ENCODE measurements at regions not wholly inside any gene's neighbourhood (a gene's known extent, or its start where the extent isn't known, plus 50 kb on each side); places are given as distances from the start of the nearest gene placed in this dataset.

GRCh38 chr1:17877316-17877715 lies 122.2 kb downstream of the ACTL8 start:
- Mint-ChIP-seq H3K36me3 (ENCODE audit: low read depth) (no peaks in the 10 kb centered on the region), H3K4me1 (no peaks in the 10 kb centered on the region), H3K27me3 (peaks cover 38% of the 10 kb centered on the region), H3K27ac (no peak overlapping the region), H3K4me3 (no peak overlapping the region)
- no peak for DNase-seq
- H3K9me3 ChIP-seq (ENCODE audit: control insufficient read depth, low read length, poor library complexity, severe bottlenecking) = no peaks in the 10 kb centered on the region
- no peak for ATAC-seq

- Mint-ChIP-seq H3K36me3 (ENCODE audit: low read depth) (no peaks in the 10 kb centered on the region), H3K4me3 (no peak overlapping the region), H3K27me3 (peaks cover 38% of the 10 kb centered on the region), H3K4me1 (no peaks in the 10 kb centered on the region), H3K27ac (no peak overlapping the region)
- DNase-seq = no peak
- H3K9me3 ChIP-seq (ENCODE audit: control insufficient read depth, low read length, poor library complexity, severe bottlenecking) = no peaks in the 10 kb centered on the region
- ATAC-seq = no peak
These were observed 122.8 kb downstream of the ACTL8 start for GRCh38 chr1:17877896-17878295.

DNA sequence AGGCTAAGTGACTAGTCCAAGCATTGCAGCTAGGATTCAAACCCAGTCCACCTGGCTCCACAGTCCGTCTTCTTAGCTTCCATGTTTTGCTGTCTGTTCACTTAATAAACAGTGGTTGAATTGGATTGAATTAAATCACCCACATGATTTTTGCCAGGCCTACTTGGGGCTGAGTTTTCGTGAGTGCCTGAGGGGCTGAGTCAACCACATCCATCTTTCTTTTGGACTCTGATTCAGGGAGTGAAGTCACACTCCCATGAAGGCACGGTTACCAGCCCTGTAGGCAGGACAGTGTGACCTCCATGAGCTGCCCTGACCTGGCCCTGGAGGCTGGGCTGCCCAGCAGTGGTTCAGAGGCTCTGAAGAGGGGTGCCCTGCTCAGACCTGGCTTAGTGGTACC lies 123.7 kb downstream of the ACTL8 start:
- H3K9me3 ChIP-seq (ENCODE audit: control insufficient read depth, low read length, poor library complexity, severe bottlenecking) = no peaks in the 10 kb centered on the region
- no peaks in the 10 kb centered on the region for H3K36me3 Mint-ChIP-seq (ENCODE audit: low read depth)
- no peak overlapping the region for H3K4me3 Mint-ChIP-seq
- DNase-seq (no peak), ATAC-seq (no peak)
- H3K4me1 Mint-ChIP-seq = no peaks in the 10 kb centered on the region
- H3K27me3 Mint-ChIP-seq = peaks cover 35% of the 10 kb centered on the region
- H3K27ac Mint-ChIP-seq = no peak overlapping the region

GRCh38 chr1:17880449-17880848 lies 125.3 kb downstream of the ACTL8 start:
- peaks cover 38% of the 10 kb centered on the region for H3K27me3 Mint-ChIP-seq
- H3K27ac Mint-ChIP-seq = no peak overlapping the region
- no peaks in the 10 kb centered on the region for H3K4me1 Mint-ChIP-seq
- DNase-seq (no peak), ATAC-seq (no peak)
- no peak overlapping the region for H3K4me3 Mint-ChIP-seq
- no peaks in the 10 kb centered on the region for H3K36me3 Mint-ChIP-seq (ENCODE audit: low read depth)
- H3K9me3 ChIP-seq (ENCODE audit: control insufficient read depth, low read length, poor library complexity, severe bottlenecking) = no peaks in the 10 kb centered on the region

DNA sequence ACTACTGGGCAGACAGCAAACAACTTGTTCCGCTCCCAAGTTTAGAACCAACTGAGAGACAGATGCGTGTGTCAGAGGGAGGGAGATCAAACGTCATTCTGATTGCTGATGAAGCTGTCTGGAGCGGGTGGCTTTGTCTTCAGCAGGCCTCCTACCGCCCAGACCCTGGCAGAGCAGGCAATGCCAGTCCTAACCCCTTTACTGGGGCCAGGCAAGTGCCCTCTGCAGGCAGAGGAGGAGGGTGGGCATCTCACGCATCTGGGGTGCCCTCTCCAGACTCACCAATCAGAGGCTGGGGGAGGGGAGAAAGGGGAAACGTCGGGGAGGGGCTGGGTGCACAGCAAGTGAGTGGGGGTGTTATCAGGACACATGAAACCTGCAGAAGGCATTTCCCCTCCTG lies 126.6 kb downstream of the ACTL8 start:
- no peak for ATAC-seq
- no peaks in the 10 kb centered on the region for H3K9me3 ChIP-seq (ENCODE audit: control insufficient read depth, low read length, poor library complexity, severe bottlenecking)
- Mint-ChIP-seq H3K4me1 (no peaks in the 10 kb centered on the region), H3K36me3 (ENCODE audit: low read depth) (no peaks in the 10 kb centered on the region), H3K27ac (no peak overlapping the region), H3K27me3 (peaks cover 38% of the 10 kb centered on the region), H3K4me3 (no peak overlapping the region)
- DNase-seq = no peak

DNA sequence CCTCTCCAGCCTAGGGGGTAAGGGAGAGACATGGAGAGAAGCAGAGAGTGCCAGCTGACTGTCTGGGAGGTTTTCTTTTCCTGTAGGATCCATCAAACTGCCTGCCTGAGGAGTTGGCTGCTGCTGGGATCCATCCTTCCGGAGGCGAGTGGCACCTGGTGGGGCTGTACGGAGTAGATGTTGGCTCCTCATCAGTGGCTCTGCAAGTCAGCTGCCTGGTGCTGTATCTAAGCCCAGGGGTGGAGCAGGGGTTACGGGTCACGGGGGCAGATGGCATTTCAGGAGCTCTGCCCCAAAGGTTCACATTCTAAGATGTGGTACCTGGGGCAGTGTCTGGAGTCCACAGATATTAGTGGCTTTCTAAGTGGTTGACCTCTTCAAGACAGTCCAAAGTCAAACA lies 128.0 kb downstream of the ACTL8 start:
- H3K36me3 Mint-ChIP-seq (ENCODE audit: low read depth) = no peaks in the 10 kb centered on the region
- H3K27me3 Mint-ChIP-seq = peaks cover 43% of the 10 kb centered on the region
- H3K4me3 Mint-ChIP-seq = no peak overlapping the region
- ATAC-seq = no peak
- H3K27ac Mint-ChIP-seq = no peak overlapping the region
- no peaks in the 10 kb centered on the region for H3K4me1 Mint-ChIP-seq
- H3K9me3 ChIP-seq (ENCODE audit: control insufficient read depth, low read length, poor library complexity, severe bottlenecking) = no peaks in the 10 kb centered on the region
- DNase-seq = no peak

DNA sequence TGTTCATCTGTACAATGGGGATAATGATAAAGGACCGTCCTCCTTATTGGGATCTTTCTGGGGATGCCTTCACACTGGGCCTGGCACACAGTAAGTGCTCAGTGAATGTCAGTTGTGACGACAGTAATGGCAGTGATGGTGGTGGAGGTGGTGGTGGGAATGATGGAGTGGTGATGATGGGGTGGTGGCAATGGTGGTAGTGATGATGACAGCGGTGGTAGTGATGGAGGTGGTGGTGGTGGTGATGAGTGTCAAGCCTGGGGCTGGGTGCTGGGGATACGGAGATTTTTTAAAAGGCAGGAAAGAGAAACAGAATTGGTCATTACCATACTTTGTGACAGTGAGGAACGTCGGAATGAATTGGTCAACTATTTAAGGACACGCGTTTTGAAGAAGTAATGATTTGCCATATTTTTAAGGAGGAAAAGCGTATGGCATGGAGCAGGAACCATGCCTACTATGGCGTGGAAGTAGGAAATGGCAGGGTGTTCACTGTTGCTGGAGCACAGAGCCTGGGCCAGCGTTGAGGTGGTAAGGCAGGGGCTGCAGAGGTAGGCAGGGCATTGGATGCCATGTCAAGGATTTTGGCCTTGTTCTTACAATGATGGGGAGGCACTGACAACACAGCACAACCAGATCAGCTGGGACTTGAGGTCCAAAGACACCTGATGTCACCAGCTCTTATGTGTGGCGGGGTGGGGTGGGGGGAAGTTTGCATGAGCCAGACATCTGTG lies 128.7 kb downstream of the ACTL8 start:
- no peaks in the 10 kb centered on the region for H3K9me3 ChIP-seq (ENCODE audit: control insufficient read depth, low read length, poor library complexity, severe bottlenecking)
- DNase-seq (no peak), ATAC-seq (no peak)
- no peak overlapping the region for H3K27ac Mint-ChIP-seq
- no peaks in the 10 kb centered on the region for H3K4me1 Mint-ChIP-seq
- H3K4me3 Mint-ChIP-seq = no peak overlapping the region
- peaks cover 44% of the 10 kb centered on the region for H3K27me3 Mint-ChIP-seq
- H3K36me3 Mint-ChIP-seq (ENCODE audit: low read depth) = no peaks in the 10 kb centered on the region

DNA sequence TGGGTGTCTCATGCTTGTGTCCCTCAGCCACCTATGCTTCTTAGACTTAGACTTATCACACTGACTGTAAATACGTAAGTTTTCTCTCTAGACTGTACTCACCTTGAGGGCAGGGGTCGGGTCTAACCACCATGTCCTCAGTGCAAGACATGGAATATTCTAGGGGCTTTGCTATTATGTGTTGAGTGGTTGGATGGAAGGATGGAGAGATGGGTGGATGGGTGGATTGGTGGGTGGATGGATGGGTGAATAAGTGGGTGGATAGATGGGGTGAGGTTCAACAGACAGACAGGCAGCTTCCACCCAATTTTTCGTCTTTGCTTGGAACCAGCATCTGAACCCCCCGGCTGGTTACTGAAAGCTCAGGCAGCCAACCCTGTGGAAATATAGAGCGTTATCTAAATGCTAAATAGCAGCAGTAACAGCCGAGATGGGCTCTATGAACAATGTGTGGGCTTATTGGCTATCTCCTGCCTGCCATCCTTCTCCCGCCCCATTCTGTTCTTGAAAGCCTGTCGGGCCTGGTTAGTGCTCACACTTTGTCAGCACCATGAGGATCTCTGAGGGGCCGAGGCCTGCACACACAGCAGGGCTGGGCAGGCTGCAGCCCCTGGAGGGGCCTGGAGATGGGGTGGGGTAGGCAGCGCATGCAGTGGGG lies 130.7 kb downstream of the ACTL8 start:
- no peak for ATAC-seq
- peaks cover 39% of the 10 kb centered on the region for H3K27me3 Mint-ChIP-seq
- no peaks in the 10 kb centered on the region for H3K4me1 Mint-ChIP-seq
- no peak overlapping the region for H3K4me3 Mint-ChIP-seq
- H3K27ac Mint-ChIP-seq = no peak overlapping the region
- DNase-seq = no peak
- H3K9me3 ChIP-seq (ENCODE audit: control insufficient read depth, low read length, poor library complexity, severe bottlenecking) = no peaks in the 10 kb centered on the region
- H3K36me3 Mint-ChIP-seq (ENCODE audit: low read depth) = no peaks in the 10 kb centered on the region

DNA sequence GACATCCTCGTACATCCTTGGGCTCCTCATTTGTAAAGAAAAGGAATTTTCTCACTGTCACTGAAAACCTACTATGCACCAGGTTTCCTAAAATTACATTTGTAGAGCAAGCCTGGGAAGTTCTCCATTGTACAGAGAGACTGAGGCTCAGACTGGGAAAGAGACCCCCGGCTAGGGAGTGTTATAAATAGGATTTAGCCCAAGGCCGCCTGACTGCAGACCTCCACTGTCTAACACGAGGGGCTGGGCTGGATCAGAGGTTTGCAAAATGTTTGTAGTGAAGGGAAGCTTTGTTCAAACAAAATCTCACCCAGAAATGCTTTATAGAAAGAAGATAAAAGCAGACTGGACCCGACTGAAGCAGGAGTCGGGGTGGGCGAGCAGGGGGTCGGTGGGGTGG lies 131.3 kb downstream of the ACTL8 start:
- Mint-ChIP-seq H3K27me3 (peaks cover 41% of the 10 kb centered on the region), H3K4me1 (no peaks in the 10 kb centered on the region), H3K27ac (no peak overlapping the region), H3K4me3 (no peak overlapping the region), H3K36me3 (ENCODE audit: low read depth) (no peaks in the 10 kb centered on the region)
- H3K9me3 ChIP-seq (ENCODE audit: control insufficient read depth, low read length, poor library complexity, severe bottlenecking) = no peaks in the 10 kb centered on the region
- DNase-seq (no peak), ATAC-seq (no peak)

GRCh38 chr1:17886838-17887441 lies 131.8 kb downstream of the ACTL8 start:
- peaks cover 38% of the 10 kb centered on the region for H3K27me3 Mint-ChIP-seq
- H3K9me3 ChIP-seq (ENCODE audit: control insufficient read depth, low read length, poor library complexity, severe bottlenecking) = no peaks in the 10 kb centered on the region
- DNase-seq (no peak), ATAC-seq (no peak)
- no peaks in the 10 kb centered on the region for H3K4me1 Mint-ChIP-seq
- no peak overlapping the region for H3K27ac Mint-ChIP-seq
- no peak overlapping the region for H3K4me3 Mint-ChIP-seq
- no peaks in the 10 kb centered on the region for H3K36me3 Mint-ChIP-seq (ENCODE audit: low read depth)

DNA sequence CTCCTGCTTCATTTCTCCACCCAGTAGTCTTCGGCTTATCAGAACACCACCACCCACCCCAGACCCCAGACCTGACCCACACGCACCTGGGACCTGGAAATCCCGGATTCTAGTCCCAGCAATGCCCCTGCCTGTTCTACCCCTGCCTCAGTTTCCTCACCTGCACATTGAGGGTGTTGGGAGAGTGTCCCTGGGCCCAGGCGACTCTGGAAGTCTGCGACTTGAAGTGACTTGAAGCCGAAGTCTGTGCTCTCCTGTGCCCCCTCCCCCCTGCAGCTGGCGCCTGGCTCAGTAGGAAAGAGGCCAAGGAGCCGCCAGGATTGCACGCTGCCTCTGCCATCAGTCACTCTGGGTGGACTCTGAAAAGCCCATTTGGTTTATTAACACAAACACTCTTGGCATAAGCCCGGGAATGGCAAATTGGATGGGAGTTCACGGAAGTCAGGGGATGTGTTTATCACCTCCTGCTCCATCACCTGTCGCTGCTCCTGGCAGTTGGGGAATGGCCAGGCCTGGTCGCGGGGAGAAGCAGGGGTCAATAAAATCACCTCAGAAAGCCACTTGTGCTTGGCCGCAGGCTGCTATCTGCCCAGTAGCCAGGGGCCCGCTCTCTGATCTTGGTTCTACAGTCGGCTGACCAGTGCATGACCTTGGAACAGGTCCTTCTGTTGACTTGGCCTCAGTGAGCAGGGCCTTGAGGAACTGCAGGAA lies 132.7 kb downstream of the ACTL8 start:
- Mint-ChIP-seq H3K27me3 (peaks cover 47% of the 10 kb centered on the region), H3K27ac (no peak overlapping the region), H3K4me1 (no peaks in the 10 kb centered on the region), H3K4me3 (no peak overlapping the region), H3K36me3 (ENCODE audit: low read depth) (no peaks in the 10 kb centered on the region)
- DNase-seq (no peak), ATAC-seq (no peak)
- H3K9me3 ChIP-seq (ENCODE audit: control insufficient read depth, low read length, poor library complexity, severe bottlenecking) = no peaks in the 10 kb centered on the region

GRCh38 chr1:17890056-17890814 lies 135.1 kb downstream of the ACTL8 start:
- no peak for ATAC-seq
- Mint-ChIP-seq H3K27me3 (peaks cover 54% of the 10 kb centered on the region), H3K4me3 (no peak overlapping the region), H3K36me3 (ENCODE audit: low read depth) (no peaks in the 10 kb centered on the region), H3K27ac (no peak overlapping the region), H3K4me1 (no peaks in the 10 kb centered on the region)
- DNase-seq = no peak
- H3K9me3 ChIP-seq (ENCODE audit: control insufficient read depth, low read length, poor library complexity, severe bottlenecking) = no peaks in the 10 kb centered on the region

DNA sequence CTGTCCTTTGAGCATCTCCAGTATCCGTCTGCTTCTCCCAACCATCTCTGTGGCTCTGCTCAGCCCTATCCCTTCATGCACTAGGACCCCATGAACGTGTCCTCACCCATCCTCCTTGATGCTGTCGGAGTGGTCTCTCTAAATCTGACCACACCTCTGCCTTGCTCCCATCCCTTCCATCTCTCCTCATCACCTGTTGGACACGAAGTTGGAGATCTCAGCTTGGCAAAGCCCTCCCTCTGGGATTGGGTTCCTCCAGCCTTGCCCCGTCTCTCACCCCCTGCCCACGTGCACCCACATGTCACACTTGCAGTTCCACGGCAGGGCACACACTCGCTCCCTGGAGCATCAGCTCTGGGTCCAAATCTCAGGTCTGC lies 135.7 kb downstream of the ACTL8 start:
- ATAC-seq (no peak), DNase-seq (no peak)
- Mint-ChIP-seq H3K27me3 (peaks cover 54% of the 10 kb centered on the region), H3K27ac (no peak overlapping the region), H3K4me3 (no peak overlapping the region), H3K4me1 (no peaks in the 10 kb centered on the region), H3K36me3 (ENCODE audit: low read depth) (no peaks in the 10 kb centered on the region)
- no peaks in the 10 kb centered on the region for H3K9me3 ChIP-seq (ENCODE audit: control insufficient read depth, low read length, poor library complexity, severe bottlenecking)
